ENCODE measurements at regions not wholly inside any gene's neighbourhood (a gene's known extent, or its start where the extent isn't known, plus 50 kb on each side); places are given as distances from the start of the nearest gene placed in this dataset.

- no peak overlapping the region for H3K4me3 Mint-ChIP-seq
- POLR2A ChIA-PET (ENCODE audit: partially characterized antibody), result no interaction called here
- H3K9me3 Mint-ChIP-seq, result peaks cover 0 to 3% (median 0%) of the 10 kb centered on the region in 8 donors
- no peak for DNase-seq
- no peak overlapping the region for H3K27ac Mint-ChIP-seq
- Histone ChIP-seq H3K27me3 (ENCODE audit: insufficient read depth, low read length) (no peaks in the 10 kb centered on the region), H3K4me1 (ENCODE audit: insufficient read depth, low read length) (no peaks in the 10 kb centered on the region), H3K27ac (ENCODE audit: low read depth, low read length) (no peak overlapping the region), H3K4me3 (ENCODE audit: low read length in 2 of 2) (no peak overlapping the region), H3K9me3 (ENCODE audit: control insufficient read depth in 1 of 2, low read length in 2 of 2) (no peaks in the 10 kb centered on the region), H3K36me3 (ENCODE audit: insufficient read depth, low read length) (no peaks in the 10 kb centered on the region)
- CTCF ChIA-PET (ENCODE audit: partially characterized antibody), result no interaction called here
- no peaks in the 10 kb centered on the region for H3K27me3 Mint-ChIP-seq
- H3K4me1 Mint-ChIP-seq, result no peaks in the 10 kb centered on the region
- no peaks in the 10 kb centered on the region for H3K36me3 Mint-ChIP-seq
- intact Hi-C loops (cut with micrococcal nuclease), result no loop called here
Measured at GRCh38 chr6:22401206-22401605, 104.4 kb upstream of the PRL start.

- H3K27ac Mint-ChIP-seq, result no peak overlapping the region
- H3K4me1 ChIP-seq (ENCODE audit: insufficient read depth, low read length), result no peaks in the 10 kb centered on the region
- H3K36me3 ChIP-seq (ENCODE audit: insufficient read depth, low read length), result no peaks in the 10 kb centered on the region
- ChIA-PET POLR2A (ENCODE audit: partially characterized antibody) (no interaction called here), CTCF (ENCODE audit: partially characterized antibody) (no interaction called here)
- no peaks in the 10 kb centered on the region for H3K27me3 ChIP-seq (ENCODE audit: insufficient read depth, low read length)
- H3K4me3 ChIP-seq (ENCODE audit: low read length in 2 of 2), result no peak overlapping the region
- no peaks in the 10 kb centered on the region for H3K9me3 ChIP-seq (ENCODE audit: control insufficient read depth in 1 of 2, low read length in 2 of 2)
- DNase-seq, result no peak
- no peak overlapping the region for H3K27ac ChIP-seq (ENCODE audit: low read depth, low read length)
- no peaks in the 10 kb centered on the region for H3K4me1 Mint-ChIP-seq
- intact Hi-C loops (cut with micrococcal nuclease), result no loop called here
- H3K36me3 Mint-ChIP-seq, result no peaks in the 10 kb centered on the region
- no peaks in the 10 kb centered on the region for H3K27me3 Mint-ChIP-seq
- H3K4me3 Mint-ChIP-seq, result no peak overlapping the region
- H3K9me3 Mint-ChIP-seq, result peaks cover 0 to 3% (median 0%) of the 10 kb centered on the region in 8 donors
Measured at GRCh38 chr6:22401932-22402331, 105.1 kb upstream of the PRL start.

- CTCF ChIA-PET (ENCODE audit: partially characterized antibody), result no interaction called here
- POLR2A ChIA-PET (ENCODE audit: partially characterized antibody), result no interaction called here
- Mint-ChIP-seq H3K4me1 (no peaks in the 10 kb centered on the region), H3K9me3 (peaks cover 0 to 5% (median 0%) of the 10 kb centered on the region in 8 donors), H3K36me3 (no peaks in the 10 kb centered on the region), H3K27me3 (no peaks in the 10 kb centered on the region), H3K27ac (no peak overlapping the region), H3K4me3 (no peak overlapping the region)
- DNase-seq, result no peak
- Histone ChIP-seq H3K9me3 (ENCODE audit: control insufficient read depth in 1 of 2, low read length in 2 of 2) (no peaks in the 10 kb centered on the region), H3K27ac (ENCODE audit: low read depth, low read length) (no peak overlapping the region), H3K27me3 (ENCODE audit: insufficient read depth, low read length) (no peaks in the 10 kb centered on the region), H3K4me1 (ENCODE audit: insufficient read depth, low read length) (no peaks in the 10 kb centered on the region), H3K36me3 (ENCODE audit: insufficient read depth, low read length) (no peaks in the 10 kb centered on the region), H3K4me3 (ENCODE audit: low read length in 2 of 2) (no peak overlapping the region)
- intact Hi-C loops (cut with micrococcal nuclease), result no loop called here
Measured at GRCh38 chr6:22409486-22409885, 112.7 kb upstream of the PRL start.

DNA sequence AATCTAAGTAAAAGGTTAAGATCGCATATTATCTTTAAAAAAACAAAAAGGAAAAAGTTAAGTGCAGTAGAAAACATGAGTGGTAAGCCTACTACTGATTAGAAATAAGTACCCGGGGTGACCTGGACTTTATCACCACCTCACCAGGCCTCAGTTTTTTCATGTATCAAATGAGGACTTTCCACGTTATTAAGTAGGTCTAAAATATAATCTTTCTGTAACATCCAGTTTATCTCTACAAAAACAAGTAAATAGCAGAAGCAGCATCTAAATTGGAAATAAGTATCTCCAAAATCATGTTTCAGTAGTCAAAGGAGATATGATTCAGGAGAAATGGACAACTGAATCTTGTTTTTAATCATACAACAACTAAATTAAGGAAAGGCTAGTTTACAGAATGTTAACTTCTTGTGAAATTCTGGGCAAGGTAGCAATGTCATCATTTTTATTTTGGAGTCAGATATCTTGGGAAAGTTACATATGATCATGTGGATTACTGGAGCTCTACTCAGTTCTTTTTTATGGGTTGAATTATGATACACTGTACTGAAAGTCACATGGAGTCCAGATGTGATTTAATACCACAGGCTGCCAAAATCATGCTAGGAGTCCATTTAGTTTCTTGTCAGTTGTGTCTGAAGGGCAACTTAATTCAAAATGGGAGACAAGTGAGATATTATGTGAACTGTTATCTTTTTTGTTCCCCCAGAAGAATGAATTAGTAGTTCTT is 114.7 kb upstream of the PRL start:
- POLR2A ChIA-PET (ENCODE audit: partially characterized antibody), result no interaction called here

GRCh38 chr6:22412994-22413393 is 116.2 kb upstream of the PRL start:
- intact Hi-C loops (cut with micrococcal nuclease), result no loop called here
- DNase-seq, result no peak
- Histone ChIP-seq H3K4me1 (ENCODE audit: insufficient read depth, low read length) (no peaks in the 10 kb centered on the region), H3K36me3 (ENCODE audit: insufficient read depth, low read length) (no peaks in the 10 kb centered on the region), H3K27me3 (ENCODE audit: insufficient read depth, low read length) (no peaks in the 10 kb centered on the region), H3K27ac (ENCODE audit: low read depth, low read length) (no peak overlapping the region), H3K4me3 (ENCODE audit: low read length in 2 of 2) (no peak overlapping the region), H3K9me3 (ENCODE audit: control insufficient read depth in 1 of 2, low read length in 2 of 2) (no peaks in the 10 kb centered on the region)
- Mint-ChIP-seq H3K27me3 (no peaks in the 10 kb centered on the region), H3K27ac (no peak overlapping the region), H3K36me3 (no peaks in the 10 kb centered on the region), H3K4me1 (no peaks in the 10 kb centered on the region), H3K4me3 (no peak overlapping the region), H3K9me3 (peaks cover 0 to 5% (median 2%) of the 10 kb centered on the region in 8 donors)
- CTCF ChIA-PET (ENCODE audit: partially characterized antibody), result no interaction called here
- POLR2A ChIA-PET (ENCODE audit: partially characterized antibody), result no interaction called here

More for the DNA sequence above, 114.7 kb upstream of the PRL start:
- Histone ChIP-seq H3K9me3 (ENCODE audit: control insufficient read depth in 1 of 2, low read length in 2 of 2) (no peaks in the 10 kb centered on the region), H3K4me1 (ENCODE audit: insufficient read depth, low read length) (no peaks in the 10 kb centered on the region), H3K36me3 (ENCODE audit: insufficient read depth, low read length) (no peaks in the 10 kb centered on the region), H3K27me3 (ENCODE audit: insufficient read depth, low read length) (no peaks in the 10 kb centered on the region), H3K4me3 (ENCODE audit: low read length in 2 of 2) (no peak overlapping the region), H3K27ac (ENCODE audit: low read depth, low read length) (no peak overlapping the region)
- Mint-ChIP-seq H3K27ac (no peak overlapping the region), H3K4me3 (no peak overlapping the region), H3K36me3 (no peaks in the 10 kb centered on the region), H3K27me3 (no peaks in the 10 kb centered on the region), H3K4me1 (no peaks in the 10 kb centered on the region), H3K9me3 (peaks cover 0 to 5% (median 2%) of the 10 kb centered on the region in 8 donors)
- no peak for DNase-seq
- intact Hi-C loops (cut with micrococcal nuclease), result no loop called here
- CTCF ChIA-PET (ENCODE audit: partially characterized antibody), result no interaction called here

GRCh38 chr6:22413681-22414311 is 117.0 kb upstream of the PRL start:
- Mint-ChIP-seq H3K4me1 (no peaks in the 10 kb centered on the region), H3K36me3 (no peaks in the 10 kb centered on the region), H3K4me3 (no peak overlapping the region), H3K9me3 (peaks cover 0 to 11% (median 5%) of the 10 kb centered on the region in 8 donors), H3K27me3 (no peaks in the 10 kb centered on the region), H3K27ac (no peak overlapping the region)
- no peak overlapping the region for H3K27ac ChIP-seq (ENCODE audit: low read depth, low read length)
- POLR2A ChIA-PET (ENCODE audit: partially characterized antibody), result no interaction called here
- no peaks in the 10 kb centered on the region for H3K36me3 ChIP-seq (ENCODE audit: insufficient read depth, low read length)
- H3K27me3 ChIP-seq (ENCODE audit: insufficient read depth, low read length), result no peaks in the 10 kb centered on the region
- CTCF ChIA-PET (ENCODE audit: partially characterized antibody), result no interaction called here
- no peak overlapping the region for H3K4me3 ChIP-seq (ENCODE audit: low read length in 2 of 2)
- no peaks in the 10 kb centered on the region for H3K9me3 ChIP-seq (ENCODE audit: control insufficient read depth in 1 of 2, low read length in 2 of 2)
- intact Hi-C loops (cut with micrococcal nuclease), result no loop called here
- no peak for DNase-seq
- H3K4me1 ChIP-seq (ENCODE audit: insufficient read depth, low read length), result no peaks in the 10 kb centered on the region

DNA sequence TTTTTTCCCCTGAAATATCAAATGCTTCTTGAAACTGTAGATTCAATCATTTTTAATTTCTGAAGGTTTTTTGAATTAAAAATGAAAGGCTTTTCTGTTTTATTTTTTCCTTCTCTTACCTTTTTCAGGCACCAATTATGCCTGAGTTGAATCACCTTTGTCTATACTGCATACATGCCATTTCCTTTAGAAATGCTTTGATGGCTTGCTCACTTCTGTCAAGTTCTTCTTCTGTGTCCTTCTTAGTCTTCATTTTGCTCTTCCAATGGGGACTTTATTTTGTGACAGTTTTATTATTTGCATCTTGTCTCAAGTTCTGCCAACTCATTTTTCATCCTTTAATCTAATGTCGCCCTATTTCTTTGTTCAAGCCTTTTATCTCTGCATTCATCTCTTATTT is 121.9 kb upstream of the PRL start:
- no peak overlapping the region for H3K4me3 ChIP-seq (ENCODE audit: low read length in 2 of 2)
- no peaks in the 10 kb centered on the region for H3K4me1 Mint-ChIP-seq
- CTCF ChIA-PET (ENCODE audit: partially characterized antibody), result no interaction called here
- no peaks in the 10 kb centered on the region for H3K9me3 ChIP-seq (ENCODE audit: control insufficient read depth in 1 of 2, low read length in 2 of 2)
- H3K27me3 Mint-ChIP-seq, result no peaks in the 10 kb centered on the region
- H3K9me3 Mint-ChIP-seq, result peaks cover 0 to 27% (median 16%) of the 10 kb centered on the region in 8 donors
- H3K4me1 ChIP-seq (ENCODE audit: insufficient read depth, low read length), result no peaks in the 10 kb centered on the region
- no peaks in the 10 kb centered on the region for H3K27me3 ChIP-seq (ENCODE audit: insufficient read depth, low read length)
- intact Hi-C loops (cut with micrococcal nuclease), result no loop called here
- POLR2A ChIA-PET (ENCODE audit: partially characterized antibody), result no interaction called here
- no peaks in the 10 kb centered on the region for H3K36me3 Mint-ChIP-seq
- H3K4me3 Mint-ChIP-seq, result no peak overlapping the region
- H3K36me3 ChIP-seq (ENCODE audit: insufficient read depth, low read length), result no peaks in the 10 kb centered on the region
- no peak overlapping the region for H3K27ac Mint-ChIP-seq
- H3K27ac ChIP-seq (ENCODE audit: low read depth, low read length), result no peak overlapping the region
- no peak for DNase-seq
